Muscle of leg (tissue), 3 donors: ENCODE measurements at regions not wholly inside any gene's neighbourhood (a gene's known extent, or its start where the extent isn't known, plus 50 kb on each side); places are given as distances from the start of the nearest gene placed in this dataset.

Experiments
- DNase-seq: peaks from one replicate; pipeline ENCODE4 v3.0.0; 2013
- H3K27ac ChIP-seq: one replicate; pipeline ENCODE4 v1.5.1; 2013; ENCODE audit warnings: mild to moderate bottlenecking, low read length, control low read depth
- H3K27me3 ChIP-seq: one replicate; pipeline ENCODE4 v1.6.1; 2013; ENCODE audit warnings: low read length; ENCODE audit not compliant: control insufficient read depth, insufficient read depth
- H3K36me3 ChIP-seq: one replicate; pipeline ENCODE4 v1.6.1; 2013; ENCODE audit warnings: low read length; ENCODE audit not compliant: control insufficient read depth, insufficient read depth
- H3K4me1 ChIP-seq: one replicate; pipeline ENCODE4 v1.6.1; 2013; ENCODE audit warnings: low read length; ENCODE audit not compliant: control insufficient read depth, insufficient read depth
- H3K4me3 ChIP-seq: one replicate; pipeline ENCODE4 v1.5.1; 2013; ENCODE audit warnings: low read length, control low read depth
- H3K9me3 ChIP-seq: replicated peaks from 2 replicates; pipeline ENCODE4 v1.6.1; 2013; ENCODE audit warnings: low read depth, low read length; ENCODE audit not compliant: control insufficient read depth
- WGBS: methylation state at CpG from one replicate; pipeline ENCODE4 v1.1.5; 2013; ENCODE audit warnings: missing lambda C conversion rate; ENCODE audit not compliant: insufficient coverage; 5-methylcytosine and 5-hydroxymethylcytosine counted together

GRCh38 chr1:88250915-88251314, 433.2 kb upstream of the PKN2 start:
- DNase-seq: no peak
- no peak overlapping the region for H3K4me3 ChIP-seq
- H3K9me3 ChIP-seq: no peaks in the 10 kb centered on the region
- no peaks in the 10 kb centered on the region for H3K4me1 ChIP-seq
- H3K27me3 ChIP-seq: no peaks in the 10 kb centered on the region
- no peaks in the 10 kb centered on the region for H3K36me3 ChIP-seq
- no peak overlapping the region for H3K27ac ChIP-seq

- no peak for DNase-seq
- Histone ChIP-seq H3K36me3 (no peaks in the 10 kb centered on the region), H3K9me3 (no peaks in the 10 kb centered on the region), H3K27me3 (no peaks in the 10 kb centered on the region), H3K4me3 (no peak overlapping the region), H3K4me1 (no peaks in the 10 kb centered on the region), H3K27ac (no peak overlapping the region)
These were observed 431.3 kb upstream of the PKN2 start for GRCh38 chr1:88252745-88253144.

GRCh38 chr1:88265606-88266005, 418.5 kb upstream of the PKN2 start:
- Histone ChIP-seq H3K27me3 (no peaks in the 10 kb centered on the region), H3K36me3 (no peaks in the 10 kb centered on the region), H3K9me3 (no peaks in the 10 kb centered on the region), H3K4me1 (no peaks in the 10 kb centered on the region), H3K4me3 (no peak overlapping the region), H3K27ac (no peak overlapping the region)
- DNase-seq: no peak
- WGBS: no CpG with 5 or more reads among the region's 1 CpG

- Histone ChIP-seq H3K27ac (no peak overlapping the region), H3K4me1 (no peaks in the 10 kb centered on the region), H3K9me3 (no peaks in the 10 kb centered on the region), H3K36me3 (no peaks in the 10 kb centered on the region), H3K27me3 (no peaks in the 10 kb centered on the region), H3K4me3 (no peak overlapping the region)
- no peak for DNase-seq
- no CpG with 5 or more reads among the region's 1 CpG for WGBS
These were observed 418.0 kb upstream of the PKN2 start for GRCh38 chr1:88266051-88266450.

- 97% methylated on average over 5 of the region's 5 CpGs for WGBS
- H3K4me1 ChIP-seq: no peaks in the 10 kb centered on the region
- H3K27me3 ChIP-seq: no peaks in the 10 kb centered on the region
- no peaks in the 10 kb centered on the region for H3K9me3 ChIP-seq
- H3K27ac ChIP-seq: no peak overlapping the region
- no peak overlapping the region for H3K4me3 ChIP-seq
- DNase-seq: no peak
- H3K36me3 ChIP-seq: no peaks in the 10 kb centered on the region
These were observed 411.9 kb upstream of the PKN2 start for GRCh38 chr1:88272216-88272615.

GRCh38 chr1:88274431-88274830, 409.6 kb upstream of the PKN2 start:
- H3K36me3 ChIP-seq: no peaks in the 10 kb centered on the region
- no peak for DNase-seq
- WGBS: no CpG with 5 or more reads among the region's 1 CpG
- no peaks in the 10 kb centered on the region for H3K9me3 ChIP-seq
- H3K4me1 ChIP-seq: no peaks in the 10 kb centered on the region
- no peak overlapping the region for H3K27ac ChIP-seq
- no peak overlapping the region for H3K4me3 ChIP-seq
- no peaks in the 10 kb centered on the region for H3K27me3 ChIP-seq

- no peaks in the 10 kb centered on the region for H3K27me3 ChIP-seq
- H3K27ac ChIP-seq: no peak overlapping the region
- DNase-seq: peak; percentile 63
- no peaks in the 10 kb centered on the region for H3K4me1 ChIP-seq
- no peaks in the 10 kb centered on the region for H3K36me3 ChIP-seq
- no peak overlapping the region for H3K4me3 ChIP-seq
- WGBS: no CpG with 5 or more reads among the region's 3 CpGs
- no peaks in the 10 kb centered on the region for H3K9me3 ChIP-seq
These were observed 408.7 kb upstream of the PKN2 start for GRCh38 chr1:88275259-88275862.

GRCh38 chr1:88276163-88276562, 407.9 kb upstream of the PKN2 start:
- no peak overlapping the region for H3K4me3 ChIP-seq
- no peaks in the 10 kb centered on the region for H3K9me3 ChIP-seq
- H3K36me3 ChIP-seq: no peaks in the 10 kb centered on the region
- WGBS: no CpG with 5 or more reads among the region's 4 CpGs
- H3K27ac ChIP-seq: no peak overlapping the region
- no peaks in the 10 kb centered on the region for H3K27me3 ChIP-seq
- peak; percentile 21 for DNase-seq
- H3K4me1 ChIP-seq: no peaks in the 10 kb centered on the region

GRCh38 chr1:88284066-88284465, 400.0 kb upstream of the PKN2 start:
- no peak for DNase-seq
- H3K27me3 ChIP-seq: no peaks in the 10 kb centered on the region
- H3K36me3 ChIP-seq: no peaks in the 10 kb centered on the region
- H3K27ac ChIP-seq: no peak overlapping the region
- no peaks in the 10 kb centered on the region for H3K4me1 ChIP-seq
- no CpG with 5 or more reads among the region's 2 CpGs for WGBS
- no peaks in the 10 kb centered on the region for H3K9me3 ChIP-seq
- H3K4me3 ChIP-seq: no peak overlapping the region

GRCh38 chr1:88284666-88285366, 399.3 kb upstream of the PKN2 start:
- WGBS: 71% methylated on average over 1 of the region's 4 CpGs
- no peaks in the 10 kb centered on the region for H3K27me3 ChIP-seq

GRCh38 chr1:88286716-88287115, 397.4 kb upstream of the PKN2 start:
- no CpG with 5 or more reads among the region's 1 CpG for WGBS
- H3K36me3 ChIP-seq: no peaks in the 10 kb centered on the region
- H3K4me3 ChIP-seq: no peak overlapping the region
- H3K27ac ChIP-seq: no peak overlapping the region
- H3K9me3 ChIP-seq: no peaks in the 10 kb centered on the region
- no peaks in the 10 kb centered on the region for H3K4me1 ChIP-seq
- H3K27me3 ChIP-seq: no peaks in the 10 kb centered on the region
- no peak for DNase-seq

More at GRCh38 chr1:88284666-88285366, 399.3 kb upstream of the PKN2 start:
- no peaks in the 10 kb centered on the region for H3K36me3 ChIP-seq
- no peak overlapping the region for H3K4me3 ChIP-seq
- H3K9me3 ChIP-seq: no peaks in the 10 kb centered on the region
- no peak overlapping the region for H3K27ac ChIP-seq
- H3K4me1 ChIP-seq: no peaks in the 10 kb centered on the region
- DNase-seq: no peak
